AG09319 (cell line): ENCODE measurements at regions not wholly inside any gene's neighbourhood (a gene's known extent, or its start where the extent isn't known, plus 50 kb on each side); places are given as distances from the start of the nearest gene placed in this dataset.

Experiments
- DNase-seq: peaks from one replicate; pipeline ENCODE4 v3.0.0-alpha.2; 2010; ENCODE audit warnings: low read depth; ENCODE audit errors: extremely low read depth
- TF ChIP-seq, protein P1 (sequence below): IDR thresholded peaks from 2 replicates; pipeline ENCODE4 v1.5.1; 2011; ENCODE audit warnings: low read depth, mild to moderate bottlenecking, inconsistent platforms, low read length, moderate library complexity

DNA sequence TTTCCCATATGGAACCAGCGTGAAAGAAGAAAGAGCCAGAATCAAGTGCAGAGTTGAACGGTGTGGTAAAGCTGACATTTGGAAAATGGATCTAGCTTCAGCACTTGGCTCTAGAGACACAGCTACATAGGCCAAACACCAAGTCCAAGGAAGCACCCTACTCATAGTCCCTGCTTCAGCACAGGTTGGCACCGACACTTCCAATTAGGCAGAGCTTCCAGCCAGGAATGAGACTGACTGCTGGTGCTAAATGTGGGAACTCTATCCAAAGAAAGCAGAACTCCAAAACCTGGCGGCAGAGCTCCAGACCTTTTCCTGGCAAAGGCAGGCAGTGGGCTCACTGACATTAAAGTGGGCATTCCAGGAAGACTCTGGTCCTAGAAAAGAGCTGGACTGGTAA lies 125.4 kb upstream of the CTNNA2 start:
- TF ChIP-seq, protein P1, sequence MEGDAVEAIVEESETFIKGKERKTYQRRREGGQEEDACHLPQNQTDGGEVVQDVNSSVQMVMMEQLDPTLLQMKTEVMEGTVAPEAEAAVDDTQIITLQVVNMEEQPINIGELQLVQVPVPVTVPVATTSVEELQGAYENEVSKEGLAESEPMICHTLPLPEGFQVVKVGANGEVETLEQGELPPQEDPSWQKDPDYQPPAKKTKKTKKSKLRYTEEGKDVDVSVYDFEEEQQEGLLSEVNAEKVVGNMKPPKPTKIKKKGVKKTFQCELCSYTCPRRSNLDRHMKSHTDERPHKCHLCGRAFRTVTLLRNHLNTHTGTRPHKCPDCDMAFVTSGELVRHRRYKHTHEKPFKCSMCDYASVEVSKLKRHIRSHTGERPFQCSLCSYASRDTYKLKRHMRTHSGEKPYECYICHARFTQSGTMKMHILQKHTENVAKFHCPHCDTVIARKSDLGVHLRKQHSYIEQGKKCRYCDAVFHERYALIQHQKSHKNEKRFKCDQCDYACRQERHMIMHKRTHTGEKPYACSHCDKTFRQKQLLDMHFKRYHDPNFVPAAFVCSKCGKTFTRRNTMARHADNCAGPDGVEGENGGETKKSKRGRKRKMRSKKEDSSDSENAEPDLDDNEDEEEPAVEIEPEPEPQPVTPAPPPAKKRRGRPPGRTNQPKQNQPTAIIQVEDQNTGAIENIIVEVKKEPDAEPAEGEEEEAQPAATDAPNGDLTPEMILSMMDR: no peak
- DNase-seq: no peak

DNA sequence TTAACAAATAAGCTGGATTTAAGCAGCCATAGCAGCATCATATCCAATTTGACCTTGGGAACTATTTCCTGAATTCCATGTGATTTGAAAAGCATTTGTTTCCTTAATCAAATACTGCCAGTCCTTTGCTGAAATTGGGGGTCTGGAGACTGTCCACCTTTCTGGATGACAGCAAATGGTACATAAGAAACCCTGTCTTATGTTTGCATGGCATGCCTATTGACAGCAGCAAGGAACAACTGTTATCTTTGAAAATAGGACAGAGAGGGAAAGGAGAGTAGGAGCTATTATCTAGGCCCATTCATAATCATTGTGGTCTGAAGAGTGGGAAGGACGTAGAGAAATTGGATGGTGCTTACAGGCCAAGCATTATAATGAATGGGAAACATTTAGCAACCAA lies 129.2 kb upstream of the CTNNA2 start:
- TF ChIP-seq, protein P1: no peak
- DNase-seq: no peak

DNA sequence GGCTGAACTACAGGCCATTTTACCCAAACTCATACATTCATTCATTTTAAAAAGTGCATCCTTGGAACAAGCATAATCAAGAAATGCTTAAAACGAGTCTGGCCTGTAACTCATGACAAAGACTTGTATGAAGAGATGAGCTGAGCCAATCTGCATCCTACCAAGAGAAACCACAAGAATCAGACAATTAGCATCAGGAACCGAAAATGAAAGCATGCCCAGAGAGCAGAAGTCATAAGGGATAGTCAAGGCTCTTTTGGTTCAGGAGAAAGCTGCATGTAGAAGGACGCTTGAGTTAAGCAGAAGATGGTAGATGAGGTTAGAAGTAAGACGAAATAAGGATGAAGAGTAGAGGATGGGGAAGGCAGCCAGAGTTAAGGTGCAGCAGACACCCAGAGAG lies 137.0 kb upstream of the CTNNA2 start:
- no peak for DNase-seq
- TF ChIP-seq, protein P1: no peak

DNA sequence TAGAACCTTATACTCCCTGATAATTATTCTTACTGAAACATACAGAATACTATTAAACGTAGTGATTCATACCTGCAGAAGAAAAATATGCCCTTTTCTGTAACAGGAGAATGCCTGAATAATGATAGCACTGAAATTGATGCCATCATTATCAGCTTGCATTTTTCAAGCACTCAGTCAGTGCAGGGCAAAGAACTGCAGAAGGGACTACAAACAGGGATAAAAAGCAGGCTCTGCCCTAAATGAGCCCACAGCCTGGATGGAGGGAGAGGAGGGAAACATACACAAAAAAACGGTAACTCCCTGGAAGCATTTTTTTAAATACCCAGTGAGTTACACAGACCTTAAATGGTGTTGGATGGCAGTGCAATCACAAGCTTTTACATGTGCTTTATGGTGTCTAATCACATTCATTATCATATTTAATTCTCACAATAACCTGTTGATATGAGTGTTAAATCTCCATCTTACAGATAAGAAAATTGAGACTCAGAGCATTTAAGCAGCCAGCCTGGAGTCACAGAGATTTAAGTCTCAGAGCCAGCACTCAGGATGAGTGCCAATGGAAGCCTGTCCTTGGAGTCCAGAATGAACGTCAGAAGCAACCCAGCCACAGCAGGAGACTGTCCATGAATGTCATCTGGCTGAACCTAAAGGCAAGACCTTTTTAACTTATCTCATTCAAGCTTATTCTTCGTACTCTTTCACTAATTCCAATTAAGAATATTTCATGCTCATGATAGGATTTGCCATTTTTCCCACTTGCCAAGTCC lies 139.3 kb upstream of the CTNNA2 start:
- no peak for DNase-seq
- TF ChIP-seq, protein P1: no peak

DNA sequence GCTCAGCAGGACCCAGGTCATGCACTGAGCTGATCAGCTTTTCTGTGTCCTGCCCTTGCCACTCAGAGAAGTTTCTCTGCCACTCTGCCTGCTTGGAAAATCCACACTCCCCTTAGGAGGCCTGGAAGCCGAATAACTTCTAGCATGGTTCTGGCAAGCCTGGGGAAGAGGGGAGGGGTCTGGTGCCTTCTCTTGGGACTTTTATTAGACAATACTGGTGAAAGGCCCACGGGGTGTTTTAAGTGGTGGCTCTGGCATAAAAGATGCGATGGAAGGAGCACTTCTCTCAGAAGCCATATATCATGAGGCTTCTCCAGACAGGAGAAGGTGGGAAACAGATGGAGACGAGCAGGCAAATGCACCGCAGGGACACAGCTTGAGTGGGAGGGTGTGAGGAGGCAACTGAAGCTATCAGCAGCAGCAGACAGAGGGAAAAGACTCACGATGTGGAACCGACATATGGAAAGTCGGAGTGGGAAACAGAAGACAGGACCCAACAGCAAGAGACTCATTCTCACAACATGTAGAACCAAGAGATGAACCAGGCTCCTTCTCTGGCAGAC lies 141.8 kb upstream of the CTNNA2 start:
- no peak for DNase-seq
- TF ChIP-seq, protein P1: no peak

DNA sequence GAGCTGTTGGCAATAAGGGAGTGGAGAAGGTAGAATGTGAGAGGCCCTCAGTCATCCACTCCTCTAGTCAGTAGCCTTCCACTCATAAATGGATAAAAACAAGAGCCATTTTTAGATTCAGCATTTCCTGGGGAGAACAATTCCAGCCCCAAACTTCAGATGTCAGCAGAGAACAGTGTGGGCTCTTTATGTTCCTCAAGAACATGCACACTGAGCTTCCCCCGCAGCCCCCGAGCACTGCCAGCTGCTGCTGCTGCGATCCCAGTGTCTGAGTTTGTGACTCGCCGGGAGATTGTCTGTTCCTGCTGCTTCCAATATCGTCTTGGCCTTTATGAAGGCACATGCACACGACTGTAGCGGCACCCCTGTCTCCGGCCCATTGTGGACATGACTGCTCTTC lies 143.7 kb upstream of the CTNNA2 start:
- no peak for DNase-seq
- TF ChIP-seq, protein P1: no peak

DNA sequence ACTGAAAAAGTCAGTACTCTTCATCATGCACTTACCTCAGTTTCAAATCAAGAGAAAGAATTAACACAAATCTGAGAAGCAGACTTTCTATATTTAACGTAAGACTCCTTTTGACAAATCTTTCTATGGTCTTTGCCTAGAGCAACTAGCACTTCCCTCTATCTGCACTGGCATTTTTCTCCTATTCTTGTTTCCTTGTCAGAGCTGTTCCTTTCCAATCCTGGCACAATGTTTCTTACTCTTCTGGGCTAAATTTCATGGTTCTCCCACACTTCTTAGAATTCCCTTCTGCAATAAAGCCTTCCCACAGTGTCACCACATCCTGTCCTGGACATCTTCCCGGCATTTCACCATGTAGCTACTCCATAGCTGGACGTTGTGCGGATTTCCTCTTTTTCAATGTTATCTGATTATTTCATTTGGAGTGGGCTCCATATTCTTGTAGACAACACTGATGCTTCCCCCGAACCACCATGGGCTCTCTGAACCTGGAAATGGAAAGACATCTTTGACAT lies 144.7 kb upstream of the CTNNA2 start:
- no peak for DNase-seq

More for the DNA sequence above, 144.7 kb upstream of the CTNNA2 start:
- TF ChIP-seq, protein P1: no peak
